Neural crest cell (in vitro differentiated cells): ENCODE measurements at regions not wholly inside any gene's neighbourhood (a gene's known extent, or its start where the extent isn't known, plus 50 kb on each side); places are given as distances from the start of the nearest gene placed in this dataset.

Experiments used
- DNase-seq: peaks from one replicate; pipeline ENCODE4 v3.0.0; 2021; ENCODE audit warnings: low read depth, mixed read lengths, low spot score
- H3K27ac Mint-ChIP-seq: one replicate; pipeline ENCODE4 v1.8.0; 2021; ENCODE audit warnings: mild to moderate bottlenecking, mixed read lengths; ENCODE audit not compliant: unreplicated experiment
- H3K27me3 Mint-ChIP-seq: 2 replicates; pipeline ENCODE4 v1.8.0; 2021; ENCODE audit warnings: low read depth, mild to moderate bottlenecking, mixed read lengths
- H3K36me3 Mint-ChIP-seq: 2 replicates; pipeline ENCODE4 v1.8.0; 2021; ENCODE audit warnings: low read depth, mild to moderate bottlenecking, mixed read lengths
- H3K4me1 Mint-ChIP-seq: 2 replicates; pipeline ENCODE4 v1.8.0; 2021; ENCODE audit warnings: mixed read lengths
- H3K4me3 Mint-ChIP-seq: one replicate; pipeline ENCODE4 v1.8.0; 2021; ENCODE audit warnings: mild to moderate bottlenecking, mixed read lengths
- H3K9me3 Mint-ChIP-seq: 2 replicates; pipeline ENCODE4 v1.8.0; 2021; ENCODE audit warnings: mixed read lengths
- TF ChIP-seq, protein P1 (sequence below): fragments of 200-600 bp; sonication (generic); conservative IDR thresholded peaks from 2 replicates; pipeline ENCODE4 v1.5.0; 2021; ENCODE audit warnings: antibody characterized with exemption, mild to moderate bottlenecking

DNA sequence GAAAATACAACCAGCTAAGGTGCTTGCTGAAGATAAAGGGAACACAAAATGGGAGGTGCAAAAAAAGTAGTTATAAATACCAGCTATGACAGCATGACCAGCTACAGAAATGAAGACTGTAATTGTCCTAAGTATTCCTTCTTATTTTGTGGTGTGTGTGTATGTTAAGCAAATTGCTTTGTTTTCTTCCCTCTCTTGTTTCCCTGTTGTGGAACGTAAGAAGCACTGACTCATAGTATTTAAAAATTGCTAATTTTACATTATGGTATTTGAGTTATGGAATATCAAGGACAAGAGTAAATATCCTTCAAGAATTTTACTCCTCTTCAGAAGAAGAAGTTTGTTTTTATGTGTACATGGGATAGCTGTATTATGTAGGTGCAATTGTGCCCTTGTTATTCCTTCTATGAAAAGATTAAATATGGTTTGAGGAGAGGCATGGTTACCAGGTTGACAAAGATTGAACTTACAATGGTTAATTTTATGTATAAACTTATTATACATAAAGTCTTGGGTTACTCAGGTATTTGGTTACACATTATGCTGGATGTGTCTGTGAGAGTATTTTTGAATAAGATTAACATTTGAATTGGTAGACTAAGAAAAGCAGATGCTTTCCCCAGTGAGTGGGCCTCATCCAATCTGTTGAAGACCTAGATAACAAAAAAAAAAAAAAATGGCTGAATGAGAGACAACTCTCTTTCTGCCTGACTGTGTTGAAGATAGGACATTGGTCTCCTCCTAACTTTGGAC, 1132.1 kb upstream of the ALCAM start:
- TF ChIP-seq, protein P1, sequence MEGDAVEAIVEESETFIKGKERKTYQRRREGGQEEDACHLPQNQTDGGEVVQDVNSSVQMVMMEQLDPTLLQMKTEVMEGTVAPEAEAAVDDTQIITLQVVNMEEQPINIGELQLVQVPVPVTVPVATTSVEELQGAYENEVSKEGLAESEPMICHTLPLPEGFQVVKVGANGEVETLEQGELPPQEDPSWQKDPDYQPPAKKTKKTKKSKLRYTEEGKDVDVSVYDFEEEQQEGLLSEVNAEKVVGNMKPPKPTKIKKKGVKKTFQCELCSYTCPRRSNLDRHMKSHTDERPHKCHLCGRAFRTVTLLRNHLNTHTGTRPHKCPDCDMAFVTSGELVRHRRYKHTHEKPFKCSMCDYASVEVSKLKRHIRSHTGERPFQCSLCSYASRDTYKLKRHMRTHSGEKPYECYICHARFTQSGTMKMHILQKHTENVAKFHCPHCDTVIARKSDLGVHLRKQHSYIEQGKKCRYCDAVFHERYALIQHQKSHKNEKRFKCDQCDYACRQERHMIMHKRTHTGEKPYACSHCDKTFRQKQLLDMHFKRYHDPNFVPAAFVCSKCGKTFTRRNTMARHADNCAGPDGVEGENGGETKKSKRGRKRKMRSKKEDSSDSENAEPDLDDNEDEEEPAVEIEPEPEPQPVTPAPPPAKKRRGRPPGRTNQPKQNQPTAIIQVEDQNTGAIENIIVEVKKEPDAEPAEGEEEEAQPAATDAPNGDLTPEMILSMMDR = no peak
- H3K4me1 Mint-ChIP-seq = no peaks in the 10 kb centered on the region
- no peak overlapping the region for H3K27ac Mint-ChIP-seq
- no peaks in the 10 kb centered on the region for H3K36me3 Mint-ChIP-seq
- DNase-seq = no peak
- no peak overlapping the region for H3K4me3 Mint-ChIP-seq
- no peaks in the 10 kb centered on the region for H3K27me3 Mint-ChIP-seq
- no peaks in the 10 kb centered on the region for H3K9me3 Mint-ChIP-seq

DNA sequence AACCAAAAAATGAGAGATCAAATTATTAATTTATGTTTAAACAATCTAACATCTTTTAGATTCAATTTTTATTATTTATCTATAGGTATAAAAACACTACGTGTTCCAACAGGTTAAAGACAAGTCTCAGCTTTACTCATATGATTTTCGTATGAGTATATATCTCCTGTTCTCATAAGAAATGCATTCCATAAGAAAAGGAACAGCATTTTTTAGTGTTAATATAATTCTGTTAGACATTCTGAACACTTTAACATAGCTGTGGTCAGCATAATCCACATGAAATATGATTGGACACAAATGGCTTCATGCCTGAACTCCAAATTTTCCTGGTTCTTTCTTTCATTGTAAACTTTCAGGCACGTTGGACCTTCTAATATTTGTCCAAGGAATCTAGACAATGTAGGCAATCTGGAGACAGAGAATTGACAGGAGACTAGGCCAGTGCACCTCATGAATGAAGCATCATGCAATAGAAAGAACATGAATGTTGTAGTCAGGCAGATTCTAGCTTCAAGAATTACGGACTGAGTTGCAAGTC, 1122.0 kb upstream of the ALCAM start:
- Mint-ChIP-seq H3K27me3 (no peaks in the 10 kb centered on the region), H3K9me3 (peaks cover 6% of the 10 kb centered on the region), H3K4me1 (no peaks in the 10 kb centered on the region), H3K36me3 (peaks cover 7% of the 10 kb centered on the region), H3K27ac (no peak overlapping the region), H3K4me3 (no peak overlapping the region)
- DNase-seq = no peak
- TF ChIP-seq, protein P1 = no peak

DNA sequence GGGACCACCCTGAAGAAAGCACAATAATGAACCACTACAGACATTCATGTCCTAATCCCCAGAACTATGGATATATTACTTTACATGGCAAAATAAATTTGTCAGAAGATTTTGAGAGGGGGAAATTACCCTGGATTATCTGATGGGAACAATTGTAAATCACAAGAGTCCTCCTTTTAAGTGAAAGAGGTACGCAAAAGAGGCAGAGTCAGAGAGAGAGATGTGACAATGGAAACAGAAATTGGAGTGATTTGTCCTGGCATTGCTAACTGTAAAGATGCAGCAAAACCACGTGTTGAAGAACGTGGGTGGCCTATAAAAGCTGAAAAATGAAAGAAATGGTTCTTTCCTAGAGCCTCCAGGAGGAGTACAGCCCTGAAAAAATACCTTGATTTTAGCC, 1121.4 kb upstream of the ALCAM start:
- H3K9me3 Mint-ChIP-seq = peaks cover 6% of the 10 kb centered on the region
- no peaks in the 10 kb centered on the region for H3K27me3 Mint-ChIP-seq
- no peak for DNase-seq
- TF ChIP-seq, protein P1 = no peak
- H3K4me1 Mint-ChIP-seq = no peaks in the 10 kb centered on the region
- H3K4me3 Mint-ChIP-seq = no peak overlapping the region
- H3K27ac Mint-ChIP-seq = no peak overlapping the region
- H3K36me3 Mint-ChIP-seq = peaks cover 7% of the 10 kb centered on the region

DNA sequence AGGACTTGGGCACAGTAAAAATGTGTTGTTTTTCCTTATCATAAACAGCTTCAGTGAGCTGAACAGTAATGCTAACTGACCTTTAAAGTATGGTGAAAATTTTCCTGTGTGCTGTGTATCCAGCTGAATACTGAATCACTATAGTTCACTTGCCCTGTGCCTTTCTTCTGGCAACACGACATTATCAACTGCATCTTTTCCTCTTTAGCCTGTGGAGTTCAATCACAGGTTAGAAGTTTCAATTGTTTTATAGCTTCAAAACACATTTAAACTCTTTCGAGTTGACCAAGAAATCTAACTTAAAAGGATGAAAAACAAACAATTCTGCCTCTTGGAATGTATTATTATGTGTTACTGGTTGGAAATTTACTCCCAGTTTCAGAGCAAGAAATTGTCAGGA, 1120.7 kb upstream of the ALCAM start:
- Mint-ChIP-seq H3K27ac (no peak overlapping the region), H3K4me3 (no peak overlapping the region), H3K36me3 (peaks cover 5% of the 10 kb centered on the region), H3K27me3 (no peaks in the 10 kb centered on the region), H3K4me1 (no peaks in the 10 kb centered on the region), H3K9me3 (peaks cover 6% of the 10 kb centered on the region)
- TF ChIP-seq, protein P1 = no peak
- DNase-seq = no peak

DNA sequence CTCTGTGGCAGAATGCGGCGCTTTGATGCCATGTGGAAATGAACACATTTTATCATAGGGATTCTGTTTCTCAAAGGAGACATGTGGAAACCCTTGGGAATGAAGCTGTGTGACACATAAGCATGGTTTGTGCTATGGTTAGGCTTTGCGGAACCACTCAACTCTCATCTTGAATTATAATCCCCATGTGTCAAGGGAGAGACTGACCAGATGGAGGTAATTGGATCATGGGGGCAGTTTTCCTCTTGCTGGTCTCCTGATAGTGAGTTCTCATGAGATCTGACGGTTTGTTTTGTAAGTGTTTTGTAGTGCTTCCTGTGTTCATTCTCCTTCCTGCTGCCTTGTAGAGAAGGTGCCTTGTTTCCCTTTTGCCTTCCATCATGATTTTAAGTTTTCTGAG, 1109.2 kb upstream of the ALCAM start:
- TF ChIP-seq, protein P1 = no peak
- DNase-seq = no peak
- Mint-ChIP-seq H3K27ac (no peak overlapping the region), H3K4me3 (no peak overlapping the region), H3K4me1 (no peaks in the 10 kb centered on the region), H3K36me3 (no peaks in the 10 kb centered on the region), H3K27me3 (no peaks in the 10 kb centered on the region), H3K9me3 (no peaks in the 10 kb centered on the region)
